Cerebellar cortex (tissue), 1 donor: ENCODE measurements at regions not wholly inside any gene's neighbourhood (a gene's known extent, or its start where the extent isn't known, plus 50 kb on each side); places are given as distances from the start of the nearest gene placed in this dataset.
"Not testable (repeated sequence)": the region's sequence is repeated elsewhere in the genome, so short reads cannot be mapped to it uniquely, and the experiment has no call there.

Source experiments
- DNase-seq: peaks from one replicate; pipeline ENCODE4 v3.0.0-alpha.2; 2015; ENCODE audit warnings: low spot score

GRCh38 chr6:98323605-98324004, 510.8 kb upstream of the POU3F2 start:
- no peak for DNase-seq

GRCh38 chr6:98324446-98324845, 509.9 kb upstream of the POU3F2 start:
- no peak for DNase-seq

GRCh38 chr6:98325366-98325765, 509.0 kb upstream of the POU3F2 start:
- DNase-seq, result no peak

DNA sequence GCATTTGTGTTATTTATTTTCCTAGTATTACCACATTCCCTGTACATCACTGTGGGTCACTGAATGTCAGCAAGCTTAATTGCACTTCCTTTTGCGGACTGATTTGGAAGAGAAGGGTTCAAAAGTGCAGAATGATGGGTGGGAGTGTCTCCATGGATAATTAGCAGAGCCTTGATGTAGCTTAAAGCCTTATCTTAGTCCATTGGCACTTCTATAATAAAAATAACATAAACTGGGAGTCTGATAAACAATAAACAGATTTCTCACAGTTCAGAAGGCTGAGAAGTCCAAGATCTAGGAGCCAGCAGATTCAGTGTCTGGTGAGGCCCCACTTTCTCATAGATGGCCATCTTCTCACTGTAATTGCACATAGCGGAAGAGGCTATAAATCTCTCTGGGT, 501.1 kb upstream of the POU3F2 start:
- DNase-seq, result no peak

DNA sequence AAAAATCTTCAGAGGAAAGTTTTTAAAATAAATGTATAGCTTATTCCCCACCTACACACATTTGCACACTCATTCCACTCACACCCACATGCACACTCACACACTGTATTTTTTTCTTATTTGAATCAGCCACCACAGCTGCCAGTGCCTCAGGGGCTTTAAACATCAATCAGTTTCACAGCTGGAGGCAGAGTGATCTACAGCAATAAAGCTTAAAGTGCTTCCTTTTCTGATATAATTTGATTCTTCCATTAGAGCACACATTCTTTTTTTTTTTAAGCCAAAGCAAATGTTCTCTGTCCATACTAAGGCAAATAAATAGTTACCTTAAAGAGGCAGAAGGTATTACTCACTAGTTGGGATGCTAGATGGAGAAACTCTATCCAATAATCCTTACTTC, 498.8 kb upstream of the POU3F2 start:
- DNase-seq, result no peak

- no peak for DNase-seq
Measured at GRCh38 chr6:98339506-98339905, 494.9 kb upstream of the POU3F2 start.

- no peak for DNase-seq
Measured at GRCh38 chr6:98343004-98343403, 491.4 kb upstream of the POU3F2 start.

DNA sequence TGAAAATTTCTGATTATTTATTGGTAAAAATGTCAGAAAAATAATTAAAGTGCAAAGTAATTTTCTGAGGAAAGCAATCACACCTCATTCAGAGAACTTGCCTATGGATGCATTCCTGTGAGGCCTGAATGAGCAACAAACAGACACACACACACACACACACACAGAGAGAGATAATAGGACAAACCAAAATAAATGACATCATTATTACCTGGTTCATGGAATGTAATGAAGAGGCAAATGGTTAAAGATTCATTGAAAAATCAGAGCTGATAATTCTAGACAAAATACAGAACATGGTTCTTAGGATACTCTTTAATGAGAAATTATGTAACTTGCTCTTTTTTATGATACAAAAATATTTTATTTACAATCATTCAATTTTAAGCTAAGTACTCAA, 490.6 kb upstream of the POU3F2 start:
- DNase-seq, result no peak

DNA sequence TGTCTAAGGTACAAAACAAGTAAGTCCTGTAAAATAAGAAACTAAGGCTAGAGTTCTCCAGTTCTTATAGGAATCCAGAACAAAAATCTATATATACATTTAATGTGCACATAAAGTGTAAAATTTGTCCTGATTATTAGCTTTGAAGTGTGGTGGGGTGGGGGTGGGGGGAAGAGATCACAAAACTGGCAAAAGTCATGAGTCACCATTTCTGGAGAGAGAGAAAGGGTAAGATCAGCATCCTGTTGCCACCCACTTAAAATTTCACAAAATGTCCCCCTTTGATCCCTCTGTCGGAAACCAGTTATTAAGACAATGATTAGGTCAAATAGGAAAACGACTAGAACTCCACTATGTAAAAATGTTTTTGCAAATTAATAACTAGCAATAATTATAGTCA, 482.0 kb upstream of the POU3F2 start:
- no peak for DNase-seq

DNA sequence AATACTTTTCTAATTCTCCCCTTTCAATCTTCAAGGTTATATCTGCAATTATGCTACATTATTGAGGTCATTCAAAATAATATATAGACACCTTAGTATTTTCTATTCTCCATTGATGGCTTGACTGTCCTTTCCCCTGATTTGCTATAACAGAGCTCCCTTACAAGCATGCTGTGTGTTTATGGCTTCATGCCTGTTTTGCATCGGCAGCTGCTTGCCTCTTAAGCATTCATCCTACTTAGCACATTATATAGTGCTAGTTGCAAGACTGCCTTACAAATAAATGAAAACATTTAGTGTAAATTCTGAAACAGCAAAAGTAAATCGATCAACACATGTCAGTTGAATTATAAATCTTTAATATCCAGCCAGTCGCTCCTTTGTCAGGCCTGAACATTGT, 476.2 kb upstream of the POU3F2 start:
- DNase-seq, result no peak

- no peak for DNase-seq
Measured at GRCh38 chr6:98366371-98366770, 468.0 kb upstream of the POU3F2 start.

GRCh38 chr6:98380589-98380988, 453.8 kb upstream of the POU3F2 start:
- no peak for DNase-seq

GRCh38 chr6:98382246-98382645, 452.1 kb upstream of the POU3F2 start:
- no peak for DNase-seq

- no peak for DNase-seq
Measured at GRCh38 chr6:98384334-98384733, 450.0 kb upstream of the POU3F2 start.

DNA sequence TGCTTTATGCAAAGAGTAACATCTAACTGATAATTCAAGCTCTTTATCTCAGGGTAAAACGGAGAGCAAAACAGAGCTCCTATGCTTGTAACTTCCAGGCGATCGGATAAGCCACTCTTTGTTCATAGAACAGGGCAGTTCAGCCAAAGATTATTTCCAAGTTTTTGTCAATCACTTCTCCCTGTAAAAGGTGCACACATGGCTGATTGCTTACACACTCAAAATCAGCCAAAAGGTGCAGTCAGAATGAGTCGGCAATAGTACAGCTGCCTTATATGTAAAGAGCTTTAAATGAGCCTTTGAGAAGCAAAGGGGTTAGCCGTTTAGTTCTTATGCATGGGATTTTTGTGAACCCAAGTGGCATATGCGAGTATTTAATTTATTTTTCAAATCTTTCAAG, 449.6 kb upstream of the POU3F2 start:
- no peak for DNase-seq

- DNase-seq, result no peak
Measured at GRCh38 chr6:98395610-98396166, 438.7 kb upstream of the POU3F2 start.

- DNase-seq, result no peak
Measured at GRCh38 chr6:98416027-98416426, 418.3 kb upstream of the POU3F2 start.

- not testable (repeated sequence) for DNase-seq
Measured at GRCh38 chr6:98416497-98417158, 417.7 kb upstream of the POU3F2 start.

DNA sequence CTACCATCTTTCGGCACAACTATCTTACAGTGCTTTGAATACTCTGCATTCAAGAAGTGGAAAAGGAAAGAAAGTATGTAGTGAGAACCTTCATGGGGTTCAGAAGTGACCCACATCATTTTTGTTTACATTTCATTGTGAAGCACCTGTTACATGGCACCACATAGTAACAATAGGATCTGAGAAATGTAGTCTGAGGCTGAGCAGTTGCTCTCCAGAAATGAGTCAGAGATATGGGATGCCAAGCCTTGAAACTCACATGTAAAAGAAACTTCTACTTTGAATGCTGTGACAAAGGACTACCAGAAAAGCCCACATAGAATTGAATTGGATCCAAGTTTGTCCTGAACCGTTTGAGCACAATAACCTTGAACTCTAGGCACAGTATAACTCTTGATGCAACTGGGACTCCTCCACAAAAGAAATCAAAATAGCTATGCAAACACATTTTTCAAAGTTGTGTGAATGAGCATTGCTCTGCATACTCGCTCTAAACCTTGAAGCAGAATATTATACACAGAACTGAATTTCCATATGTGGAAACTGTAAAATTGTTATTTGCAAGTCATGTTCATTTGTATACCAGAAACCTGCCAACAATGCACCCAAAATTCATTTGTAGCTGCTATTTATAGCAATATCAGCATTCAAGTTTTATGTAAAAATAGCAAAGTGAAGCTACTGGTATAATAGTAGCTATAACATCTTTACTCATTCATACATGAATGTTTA, 400.9 kb upstream of the POU3F2 start:
- no peak for DNase-seq

- DNase-seq, result no peak
Measured at GRCh38 chr6:98443633-98444032, 390.7 kb upstream of the POU3F2 start.

DNA sequence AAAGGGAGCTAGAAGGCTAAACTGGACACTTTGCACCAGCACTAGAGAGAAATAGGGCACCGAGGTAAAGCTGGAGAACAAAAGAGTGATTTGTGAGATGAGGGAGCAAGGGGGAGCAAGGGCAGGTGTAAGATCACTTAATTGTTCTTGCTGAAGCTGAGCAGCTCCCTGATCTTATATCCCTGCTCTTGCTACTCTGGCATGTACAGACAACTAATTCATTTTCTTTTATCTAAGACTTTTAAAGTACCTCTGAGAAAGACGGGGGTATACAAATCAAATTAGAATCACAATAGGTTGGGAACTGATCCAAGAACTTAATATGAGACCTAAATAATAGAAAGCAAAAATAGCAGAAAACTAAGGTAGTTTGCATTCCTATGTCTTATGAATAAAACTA, 381.7 kb upstream of the POU3F2 start:
- DNase-seq, result no peak

DNA sequence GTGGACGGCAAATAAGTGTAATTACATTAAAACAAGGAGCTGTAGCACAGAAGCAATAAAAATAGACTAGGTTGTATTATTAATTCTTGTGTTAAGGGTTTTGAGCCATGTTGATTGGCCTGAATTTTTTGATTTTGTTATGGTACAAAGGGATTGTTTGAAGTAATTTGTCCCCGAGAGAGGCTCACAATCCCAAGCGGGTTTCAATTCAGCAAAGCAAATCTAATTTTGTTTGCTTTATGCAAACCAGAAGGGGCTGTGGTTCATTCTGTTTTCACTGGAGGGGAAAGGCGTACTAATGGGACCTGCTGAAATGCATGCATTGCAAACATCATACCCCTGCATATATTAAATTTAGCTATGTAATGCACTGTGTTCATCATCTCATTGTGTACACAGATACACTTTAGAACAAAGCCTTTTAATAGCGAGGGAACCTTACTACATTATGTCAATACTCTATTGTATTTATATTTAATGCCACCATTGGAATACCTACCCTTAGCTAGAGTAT, 379.5 kb upstream of the POU3F2 start:
- no peak for DNase-seq

GRCh38 chr6:98458708-98459107, 375.7 kb upstream of the POU3F2 start:
- no peak for DNase-seq
